ENCODE measurements at regions not wholly inside any gene's neighbourhood (a gene's known extent, or its start where the extent isn't known, plus 50 kb on each side); places are given as distances from the start of the nearest gene placed in this dataset.

DNA sequence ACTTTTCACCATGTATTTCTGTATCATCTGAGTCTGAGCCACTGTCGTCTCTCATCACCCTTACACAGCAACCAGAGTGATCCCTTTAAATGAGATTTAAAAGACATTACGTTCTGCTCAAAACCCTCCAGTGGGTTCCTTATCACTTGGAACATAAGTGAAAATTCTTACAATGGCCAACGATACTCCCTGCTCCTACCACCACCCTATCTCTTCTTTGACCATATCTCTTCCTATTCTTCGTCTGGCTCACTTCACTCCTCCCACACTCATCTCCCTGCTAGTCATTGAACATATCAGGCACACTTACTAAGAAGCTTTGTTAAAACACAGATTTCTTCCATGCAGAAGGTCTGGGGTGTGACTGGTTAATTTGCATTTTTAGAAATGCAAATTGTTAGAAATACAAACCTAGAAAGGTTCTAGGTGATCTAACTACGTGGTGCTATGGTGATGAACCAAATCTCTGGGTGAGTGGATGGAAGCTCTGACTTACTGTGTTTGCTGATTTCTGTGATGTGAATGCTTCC, 166.6 kb upstream of the CD180 start:
- TF ChIP-seq, protein P1, sequence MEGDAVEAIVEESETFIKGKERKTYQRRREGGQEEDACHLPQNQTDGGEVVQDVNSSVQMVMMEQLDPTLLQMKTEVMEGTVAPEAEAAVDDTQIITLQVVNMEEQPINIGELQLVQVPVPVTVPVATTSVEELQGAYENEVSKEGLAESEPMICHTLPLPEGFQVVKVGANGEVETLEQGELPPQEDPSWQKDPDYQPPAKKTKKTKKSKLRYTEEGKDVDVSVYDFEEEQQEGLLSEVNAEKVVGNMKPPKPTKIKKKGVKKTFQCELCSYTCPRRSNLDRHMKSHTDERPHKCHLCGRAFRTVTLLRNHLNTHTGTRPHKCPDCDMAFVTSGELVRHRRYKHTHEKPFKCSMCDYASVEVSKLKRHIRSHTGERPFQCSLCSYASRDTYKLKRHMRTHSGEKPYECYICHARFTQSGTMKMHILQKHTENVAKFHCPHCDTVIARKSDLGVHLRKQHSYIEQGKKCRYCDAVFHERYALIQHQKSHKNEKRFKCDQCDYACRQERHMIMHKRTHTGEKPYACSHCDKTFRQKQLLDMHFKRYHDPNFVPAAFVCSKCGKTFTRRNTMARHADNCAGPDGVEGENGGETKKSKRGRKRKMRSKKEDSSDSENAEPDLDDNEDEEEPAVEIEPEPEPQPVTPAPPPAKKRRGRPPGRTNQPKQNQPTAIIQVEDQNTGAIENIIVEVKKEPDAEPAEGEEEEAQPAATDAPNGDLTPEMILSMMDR (conservative IDR thresholded peaks at IDR 0.05), result no peak
- no peak for TF ChIP-seq EZH2 (IDR thresholded peaks at IDR 0.05; ENCODE audit: low read depth)
